K562 (cell line): ENCODE measurements at regions not wholly inside any gene's neighbourhood (a gene's known extent, or its start where the extent isn't known, plus 50 kb on each side); places are given as distances from the start of the nearest gene placed in this dataset.

Source experiments
- ATAC-seq: fragments of 200-7000 bp; cut with Tn5 transposase; 3 replicates; pipeline ENCODE4 v1.9.1; 2020; ENCODE audit warnings: moderate library complexity
- BruUV-seq: library from RNA; stranded (reverse); fragments of 400-500 nt; replicated peaks from 2 replicates; lab custom pipeline; 2021; lab: Mats Ljungman, UMichigan
- CTCF ChIA-PET: fragments of 300-600 bp; formaldehyde crosslinking; extraction: SDS; loops from one replicate; lab custom pipeline; 2021; ENCODE audit warnings: low intra/inter-chr PET ratio; lab: Yijun Ruan, JAX
- POLR2A ChIA-PET: fragments of 300-600, 350-650 bp; sonication (Branson Sonifier 250); formaldehyde crosslinking; extraction: SDS; loops from one replicate; lab custom pipeline; 2021; ENCODE audit warnings: antibody characterized with exemption, inconsistent platforms; lab: Yijun Ruan, JAX
- DNase-seq, 4 experiments: peaks; one replicate each; pipeline versions ENCODE4 v3.0.0 to v3.0.0-alpha.2; 2011 to 2018; ENCODE audit warnings: low spot score in 3 of 4, mixed read lengths in 3 of 4; ENCODE audit errors: extremely low read depth in 1 of 4
- FAIRE-seq: peaks from 2 replicates; lab custom pipeline; 2011; peaks lifted over from hg19 to GRCh38; lab: Jason Lieb, UNC
- H2AFZ ChIP-seq: 2 replicates; pipeline ENCODE4 v1.6.0; 2011; ENCODE audit warnings: low read depth, low read length, control low read depth, inconsistent platforms
- H3K27ac ChIP-seq: fragments of 200-600 bp; 3 replicates; pipeline ENCODE4 v1.8.0; 2011; ENCODE audit warnings: low read depth, mild to moderate bottlenecking, control low read depth, inconsistent platforms, low read length, moderate library complexity, mixed read lengths; ENCODE audit errors: extremely low read depth
- H3K27me3 ChIP-seq, 2 experiments: fragments of 300-600 bp in 1 of 2; 2 replicates in 1 of 2; 3 replicates in 1 of 2; pipeline versions ENCODE4 v1.6.0 to v1.8.0; 2011; ENCODE audit warnings: inconsistent platforms in 2 of 2, low read length in 2 of 2, mild to moderate bottlenecking in 1 of 2, mixed read lengths in 1 of 2, moderate library complexity in 1 of 2; ENCODE audit not compliant: control insufficient read depth in 2 of 2, insufficient read depth in 2 of 2
- H3K36me3 ChIP-seq: fragments of 300-600 bp; 3 replicates; pipeline ENCODE4 v1.8.0; 2011; ENCODE audit warnings: mild to moderate bottlenecking, low read length, inconsistent platforms; ENCODE audit not compliant: control insufficient read depth, insufficient read depth
- H3K4me1 ChIP-seq, 2 experiments: fragments of 200-600 bp in 1 of 2; replicated peaks in 1 of 2; 2 replicates in 1 of 2; 3 replicates in 1 of 2; pipeline versions ENCODE4 v1.5.1 to v1.8.0; 2011; ENCODE audit warnings: inconsistent platforms in 2 of 2, low read length in 2 of 2, mild to moderate bottlenecking in 1 of 2, mixed read lengths in 1 of 2, moderate library complexity in 1 of 2; ENCODE audit not compliant: control insufficient read depth in 2 of 2, insufficient read depth in 2 of 2
- H3K4me2 ChIP-seq: 2 replicates; pipeline ENCODE4 v1.6.1; 2011; ENCODE audit warnings: low read length, control low read depth, inconsistent platforms, mixed read lengths; ENCODE audit not compliant: insufficient read depth
- H3K4me3 ChIP-seq: fragments of 200-600 bp; sonication (generic), shearing (Covaris generic); 2 replicates; pipeline ENCODE4 v1.5.1; 2016; ENCODE audit warnings: control low read depth, inconsistent platforms
- H3K79me2 ChIP-seq: fragments of 200-600 bp; 3 replicates; pipeline ENCODE4 v1.8.0; 2011; ENCODE audit warnings: low read length, inconsistent platforms; ENCODE audit not compliant: control insufficient read depth, insufficient read depth
- H3K9ac ChIP-seq, 2 experiments: 2 replicates each; pipeline versions ENCODE4 v1.6.0 to v1.6.1; 2011; ENCODE audit warnings: low read depth in 2 of 2, low read length in 2 of 2, control low read depth in 1 of 2, inconsistent platforms in 1 of 2, mild to moderate bottlenecking in 1 of 2, mixed read lengths in 1 of 2; ENCODE audit not compliant: insufficient read depth in 1 of 2
- H3K9me1 ChIP-seq: one replicate; pipeline ENCODE4 v1.6.0; 2011; ENCODE audit warnings: inconsistent platforms, mild to moderate bottlenecking, low read length, moderate library complexity; ENCODE audit not compliant: control insufficient read depth, insufficient read depth
- H3K9me3 ChIP-seq: replicated peaks from 2 replicates; pipeline ENCODE4 v1.5.1; 2011; ENCODE audit warnings: low read depth, low read length, inconsistent platforms; ENCODE audit not compliant: control insufficient read depth, insufficient read depth
- H4K20me1 ChIP-seq: replicated peaks from 2 replicates; pipeline ENCODE4 v1.6.1; 2011; ENCODE audit warnings: low read length, inconsistent platforms, mixed read lengths; ENCODE audit not compliant: control insufficient read depth, insufficient read depth
- BMI1 ChIP-seq: fragments of 150-350 bp; IDR thresholded peaks from 2 replicates; pipeline ENCODE4 v1.6.1; 2014; ENCODE audit warnings: low read length
- FOXA1 ChIP-seq: fragments of 450-650 bp; IDR thresholded peaks from 2 replicates; pipeline ENCODE4 v1.6.1; 2016; ENCODE audit warnings: mild to moderate bottlenecking, borderline replicate concordance
- HDAC2 ChIP-seq: fragments of 450-650 bp; IDR thresholded peaks from 2 replicates; pipeline ENCODE4 v1.6.1; 2016; ENCODE audit warnings: mild to moderate bottlenecking
- KLF10 ChIP-seq: fragments of 250-450 bp; sonication (Bioruptor Pico); IDR thresholded peaks from 2 replicates; pipeline ENCODE4 v1.6.1; 2021; ENCODE audit warnings: matching md5 sums
- POLR3A ChIP-seq: IDR thresholded peaks from 2 replicates; pipeline ENCODE4 v1.6.1; 2011; ENCODE audit warnings: borderline replicate concordance, mild to moderate bottlenecking, moderate library complexity; ENCODE audit not compliant: insufficient read length, insufficient read depth; ENCODE audit errors: extremely low read depth
- RFX1 ChIP-seq: fragments of 450-650 bp; IDR thresholded peaks from 2 replicates; pipeline ENCODE4 v1.6.1; 2016; ENCODE audit warnings: mild to moderate bottlenecking, moderate library complexity
- SLC30A9 ChIP-seq: fragments of 250-450 bp; sonication (Bioruptor Pico); IDR thresholded peaks from 2 replicates; pipeline ENCODE4 v1.8.0; 2022; ENCODE audit warnings: mild to moderate bottlenecking, moderate library complexity
- SMAD2 ChIP-seq: fragments of 150-350 bp; IDR thresholded peaks from 2 replicates; pipeline ENCODE4 v1.6.1; 2014; ENCODE audit warnings: low read depth, mild to moderate bottlenecking, low read length
- WGBS: fragments of 100-300 bp; shearing (Covaris generic); methylation state at CpG from one replicate; pipeline ENCODE4 v1.1.6; 2016; ENCODE audit warnings: low coverage, mixed read lengths; ENCODE audit not compliant: insufficient coverage; ENCODE audit errors: missing lambda C conversion rate; 5-methylcytosine and 5-hydroxymethylcytosine counted together
- in situ Hi-C: fragments of 300-500 bp; cut with MboI; formaldehyde crosslinking; loops from 4 replicates; pipeline ENCODE4 v1.15.0; 2018; ENCODE audit warnings: inconsistent platforms, mixed read lengths
- intact Hi-C: fragments of 100-400 bp; cut with micrococcal nuclease; formaldehyde crosslinking; loops from 2 replicates; pipeline ENCODE4 v1.14.2; 2022
- TF ChIP-seq, protein P1 (sequence below): fragments of 200-600 bp; sonication (generic); IDR thresholded peaks from one replicate; pipeline ENCODE4 v1.6.1; 2012; ENCODE audit warnings: mild to moderate bottlenecking, low read depth, low read length, inconsistent platforms
- TF ChIP-seq, protein P2 (sequence below), 2 experiments: IDR thresholded peaks in 1 of 2; conservative IDR thresholded peaks in 1 of 2; 2 replicates each; pipeline ENCODE4 v1.6.1; 2016; ENCODE audit warnings: low read depth in 2 of 2, mild to moderate bottlenecking in 1 of 2, missing compliant biosample characterization in 1 of 2, missing genetic modification characterization in 1 of 2, moderate library complexity in 1 of 2

DNA sequence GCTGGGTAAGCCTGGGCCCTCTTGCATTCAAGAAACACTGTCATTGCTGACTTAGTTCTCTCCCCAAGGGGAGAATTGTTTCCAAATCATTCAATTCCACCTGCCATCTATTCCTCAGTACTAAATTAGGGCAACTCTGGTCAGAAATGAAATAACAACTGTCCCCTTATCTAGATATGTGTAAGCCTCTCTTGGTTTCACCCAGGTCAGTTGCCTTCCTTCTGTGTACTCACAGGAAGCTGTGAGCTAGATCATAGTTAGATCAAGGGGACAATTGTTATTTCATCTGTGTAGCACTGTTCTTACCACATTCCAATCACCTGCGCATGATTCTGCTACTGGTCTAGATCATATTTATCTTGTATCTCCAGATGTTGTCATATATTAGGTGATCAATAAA, 483.0 kb upstream of the SORCS1 start:
- Histone ChIP-seq H3K4me2 (no peak overlapping the region), H3K9me1 (no peaks in the 10 kb centered on the region), H3K36me3 (no peaks in the 10 kb centered on the region), H2AFZ (no peak overlapping the region), H3K27ac (no peak overlapping the region), H3K9me3 (no peaks in the 10 kb centered on the region), H3K4me3 (no peak overlapping the region), H3K79me2 (no peaks in the 10 kb centered on the region), H3K27me3 (no peaks in the 10 kb centered on the region), H3K4me1 (no peaks in the 10 kb centered on the region), H4K20me1 (no peaks in the 10 kb centered on the region), H3K9ac (no peak overlapping the region)
- 8% methylated on average over 1 of the region's 1 CpG for WGBS
- in situ Hi-C loops = no loop called here
- CTCF ChIA-PET = no interaction called here
- ATAC-seq = no peak
- intact Hi-C loops = no loop called here
- no TSS peak for BruUV-seq
- no peak for DNase-seq
- FAIRE-seq = no peak
- POLR2A ChIA-PET = no interaction called here
- TF ChIP-seq RFX1 (no peak), POLR3A (no peak), HDAC2 (no peak), SLC30A9 (no peak), FOXA1 (no peak), BMI1 (no peak), KLF10 (no peak), SMAD2 (no peak)
- TF ChIP-seq, protein P1, sequence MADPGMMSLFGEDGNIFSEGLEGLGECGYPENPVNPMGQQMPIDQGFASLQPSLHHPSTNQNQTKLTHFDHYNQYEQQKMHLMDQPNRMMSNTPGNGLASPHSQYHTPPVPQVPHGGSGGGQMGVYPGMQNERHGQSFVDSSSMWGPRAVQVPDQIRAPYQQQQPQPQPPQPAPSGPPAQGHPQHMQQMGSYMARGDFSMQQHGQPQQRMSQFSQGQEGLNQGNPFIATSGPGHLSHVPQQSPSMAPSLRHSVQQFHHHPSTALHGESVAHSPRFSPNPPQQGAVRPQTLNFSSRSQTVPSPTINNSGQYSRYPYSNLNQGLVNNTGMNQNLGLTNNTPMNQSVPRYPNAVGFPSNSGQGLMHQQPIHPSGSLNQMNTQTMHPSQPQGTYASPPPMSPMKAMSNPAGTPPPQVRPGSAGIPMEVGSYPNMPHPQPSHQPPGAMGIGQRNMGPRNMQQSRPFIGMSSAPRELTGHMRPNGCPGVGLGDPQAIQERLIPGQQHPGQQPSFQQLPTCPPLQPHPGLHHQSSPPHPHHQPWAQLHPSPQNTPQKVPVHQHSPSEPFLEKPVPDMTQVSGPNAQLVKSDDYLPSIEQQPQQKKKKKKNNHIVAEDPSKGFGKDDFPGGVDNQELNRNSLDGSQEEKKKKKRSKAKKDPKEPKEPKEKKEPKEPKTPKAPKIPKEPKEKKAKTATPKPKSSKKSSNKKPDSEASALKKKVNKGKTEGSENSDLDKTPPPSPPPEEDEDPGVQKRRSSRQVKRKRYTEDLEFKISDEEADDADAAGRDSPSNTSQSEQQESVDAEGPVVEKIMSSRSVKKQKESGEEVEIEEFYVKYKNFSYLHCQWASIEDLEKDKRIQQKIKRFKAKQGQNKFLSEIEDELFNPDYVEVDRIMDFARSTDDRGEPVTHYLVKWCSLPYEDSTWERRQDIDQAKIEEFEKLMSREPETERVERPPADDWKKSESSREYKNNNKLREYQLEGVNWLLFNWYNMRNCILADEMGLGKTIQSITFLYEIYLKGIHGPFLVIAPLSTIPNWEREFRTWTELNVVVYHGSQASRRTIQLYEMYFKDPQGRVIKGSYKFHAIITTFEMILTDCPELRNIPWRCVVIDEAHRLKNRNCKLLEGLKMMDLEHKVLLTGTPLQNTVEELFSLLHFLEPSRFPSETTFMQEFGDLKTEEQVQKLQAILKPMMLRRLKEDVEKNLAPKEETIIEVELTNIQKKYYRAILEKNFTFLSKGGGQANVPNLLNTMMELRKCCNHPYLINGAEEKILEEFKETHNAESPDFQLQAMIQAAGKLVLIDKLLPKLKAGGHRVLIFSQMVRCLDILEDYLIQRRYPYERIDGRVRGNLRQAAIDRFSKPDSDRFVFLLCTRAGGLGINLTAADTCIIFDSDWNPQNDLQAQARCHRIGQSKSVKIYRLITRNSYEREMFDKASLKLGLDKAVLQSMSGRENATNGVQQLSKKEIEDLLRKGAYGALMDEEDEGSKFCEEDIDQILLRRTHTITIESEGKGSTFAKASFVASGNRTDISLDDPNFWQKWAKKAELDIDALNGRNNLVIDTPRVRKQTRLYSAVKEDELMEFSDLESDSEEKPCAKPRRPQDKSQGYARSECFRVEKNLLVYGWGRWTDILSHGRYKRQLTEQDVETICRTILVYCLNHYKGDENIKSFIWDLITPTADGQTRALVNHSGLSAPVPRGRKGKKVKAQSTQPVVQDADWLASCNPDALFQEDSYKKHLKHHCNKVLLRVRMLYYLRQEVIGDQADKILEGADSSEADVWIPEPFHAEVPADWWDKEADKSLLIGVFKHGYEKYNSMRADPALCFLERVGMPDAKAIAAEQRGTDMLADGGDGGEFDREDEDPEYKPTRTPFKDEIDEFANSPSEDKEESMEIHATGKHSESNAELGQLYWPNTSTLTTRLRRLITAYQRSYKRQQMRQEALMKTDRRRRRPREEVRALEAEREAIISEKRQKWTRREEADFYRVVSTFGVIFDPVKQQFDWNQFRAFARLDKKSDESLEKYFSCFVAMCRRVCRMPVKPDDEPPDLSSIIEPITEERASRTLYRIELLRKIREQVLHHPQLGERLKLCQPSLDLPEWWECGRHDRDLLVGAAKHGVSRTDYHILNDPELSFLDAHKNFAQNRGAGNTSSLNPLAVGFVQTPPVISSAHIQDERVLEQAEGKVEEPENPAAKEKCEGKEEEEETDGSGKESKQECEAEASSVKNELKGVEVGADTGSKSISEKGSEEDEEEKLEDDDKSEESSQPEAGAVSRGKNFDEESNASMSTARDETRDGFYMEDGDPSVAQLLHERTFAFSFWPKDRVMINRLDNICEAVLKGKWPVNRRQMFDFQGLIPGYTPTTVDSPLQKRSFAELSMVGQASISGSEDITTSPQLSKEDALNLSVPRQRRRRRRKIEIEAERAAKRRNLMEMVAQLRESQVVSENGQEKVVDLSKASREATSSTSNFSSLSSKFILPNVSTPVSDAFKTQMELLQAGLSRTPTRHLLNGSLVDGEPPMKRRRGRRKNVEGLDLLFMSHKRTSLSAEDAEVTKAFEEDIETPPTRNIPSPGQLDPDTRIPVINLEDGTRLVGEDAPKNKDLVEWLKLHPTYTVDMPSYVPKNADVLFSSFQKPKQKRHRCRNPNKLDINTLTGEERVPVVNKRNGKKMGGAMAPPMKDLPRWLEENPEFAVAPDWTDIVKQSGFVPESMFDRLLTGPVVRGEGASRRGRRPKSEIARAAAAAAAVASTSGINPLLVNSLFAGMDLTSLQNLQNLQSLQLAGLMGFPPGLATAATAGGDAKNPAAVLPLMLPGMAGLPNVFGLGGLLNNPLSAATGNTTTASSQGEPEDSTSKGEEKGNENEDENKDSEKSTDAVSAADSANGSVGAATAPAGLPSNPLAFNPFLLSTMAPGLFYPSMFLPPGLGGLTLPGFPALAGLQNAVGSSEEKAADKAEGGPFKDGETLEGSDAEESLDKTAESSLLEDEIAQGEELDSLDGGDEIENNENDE = no peak
- TF ChIP-seq, protein P2, sequence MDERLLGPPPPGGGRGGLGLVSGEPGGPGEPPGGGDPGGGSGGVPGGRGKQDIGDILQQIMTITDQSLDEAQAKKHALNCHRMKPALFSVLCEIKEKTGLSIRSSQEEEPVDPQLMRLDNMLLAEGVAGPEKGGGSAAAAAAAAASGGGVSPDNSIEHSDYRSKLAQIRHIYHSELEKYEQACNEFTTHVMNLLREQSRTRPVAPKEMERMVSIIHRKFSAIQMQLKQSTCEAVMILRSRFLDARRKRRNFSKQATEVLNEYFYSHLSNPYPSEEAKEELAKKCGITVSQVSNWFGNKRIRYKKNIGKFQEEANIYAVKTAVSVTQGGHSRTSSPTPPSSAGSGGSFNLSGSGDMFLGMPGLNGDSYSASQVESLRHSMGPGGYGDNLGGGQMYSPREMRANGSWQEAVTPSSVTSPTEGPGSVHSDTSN (CRISPR knock-in tag; IDR thresholded peaks at IDR 0.05; ENCODE audit: low read depth) = no peak
- TF ChIP-seq, protein P2 (tag; conservative IDR thresholded peaks at IDR 0.05; ENCODE audit: low read depth) = no peak
